Muscle of back (tissue), 3 donors: ENCODE measurements at regions not wholly inside any gene's neighbourhood (a gene's known extent, or its start where the extent isn't known, plus 50 kb on each side); places are given as distances from the start of the nearest gene placed in this dataset.
"Not testable (repeated sequence)": the region's sequence is repeated elsewhere in the genome, so short reads cannot be mapped to it uniquely, and the experiment has no call there.

ENCODE experiments used
- DNase-seq, 3 donors: peaks; one replicate each; pipeline versions ENCODE4 v3.0.0 to v3.0.0-alpha.2; 2013

DNA sequence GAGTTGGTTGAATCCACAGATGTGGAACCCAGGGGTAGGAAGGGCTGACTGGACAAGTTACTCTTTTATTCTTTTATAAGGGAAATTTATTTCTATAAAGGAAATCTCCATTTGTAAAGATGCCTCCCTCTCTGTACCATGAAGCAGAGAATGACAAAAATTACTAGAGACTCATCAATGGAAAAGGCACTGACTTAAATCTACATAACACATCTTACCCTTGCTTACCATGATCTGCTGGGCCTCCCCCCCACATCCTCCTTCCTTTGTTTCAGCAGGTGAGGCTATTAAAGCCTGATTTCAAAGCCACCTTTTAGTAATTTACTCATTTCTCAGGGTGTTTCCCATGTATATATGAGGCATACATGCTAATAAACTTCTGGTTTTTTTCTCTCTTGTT lies 130.2 kb upstream of the HDDC2 start:
- no peak for DNase-seq

DNA sequence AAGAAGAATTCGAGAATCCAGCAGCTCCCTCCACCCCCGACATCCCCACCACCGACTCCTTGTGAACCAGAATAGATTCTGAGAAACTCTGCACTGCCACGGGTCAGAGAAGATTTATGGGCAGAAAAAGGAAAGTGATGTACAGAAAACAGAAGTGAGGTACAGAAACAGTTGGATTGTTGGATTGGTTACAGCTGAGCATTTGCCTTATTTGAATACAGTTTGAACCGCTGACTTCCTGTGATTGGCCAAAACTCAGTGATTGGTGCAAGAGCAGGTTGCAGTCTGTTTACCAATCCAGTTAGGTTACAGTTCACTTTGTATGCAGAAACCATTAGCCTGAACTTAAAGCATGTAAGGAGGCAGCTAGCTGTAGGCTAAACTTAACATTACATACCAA lies 131.2 kb upstream of the HDDC2 start:
- no peak for DNase-seq

DNA sequence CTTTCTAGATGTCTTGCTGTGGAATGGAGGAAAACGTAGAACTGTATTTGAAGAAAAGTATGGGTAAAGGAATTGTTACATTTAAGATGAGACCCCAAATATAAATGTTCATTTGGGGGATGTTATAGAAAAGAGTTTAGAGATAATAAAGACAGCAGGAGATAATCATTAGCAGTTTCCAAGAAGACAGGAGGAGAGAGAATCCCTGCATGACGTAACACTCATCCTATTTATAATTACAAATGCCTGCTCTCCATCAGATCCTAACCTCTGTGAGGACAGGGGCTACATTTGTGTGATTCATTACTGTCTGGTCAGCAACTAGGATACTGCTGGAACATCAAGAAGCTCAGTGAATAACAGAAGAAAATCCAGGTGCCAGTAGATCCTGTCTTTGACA lies 133.0 kb upstream of the HDDC2 start:
- no peak for DNase-seq

DNA sequence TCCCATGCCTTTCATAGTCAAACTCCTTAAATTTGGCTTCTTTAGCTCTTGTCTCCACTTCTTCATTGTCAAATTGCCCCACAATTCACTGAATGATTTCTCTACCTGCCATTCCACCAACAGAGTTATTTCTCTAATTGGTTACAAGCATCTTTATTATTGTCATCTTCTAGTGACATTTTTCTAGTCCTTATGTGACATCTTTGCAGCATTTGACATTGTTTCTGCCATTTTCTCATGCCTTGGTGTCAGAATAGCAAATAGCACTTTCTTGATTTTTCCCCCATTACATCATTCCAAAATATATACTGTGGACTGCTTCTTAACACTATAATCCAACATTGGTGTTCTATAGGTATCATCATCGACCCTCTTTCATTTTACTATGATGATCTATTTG lies 137.7 kb upstream of the HDDC2 start:
- no peak for DNase-seq

DNA sequence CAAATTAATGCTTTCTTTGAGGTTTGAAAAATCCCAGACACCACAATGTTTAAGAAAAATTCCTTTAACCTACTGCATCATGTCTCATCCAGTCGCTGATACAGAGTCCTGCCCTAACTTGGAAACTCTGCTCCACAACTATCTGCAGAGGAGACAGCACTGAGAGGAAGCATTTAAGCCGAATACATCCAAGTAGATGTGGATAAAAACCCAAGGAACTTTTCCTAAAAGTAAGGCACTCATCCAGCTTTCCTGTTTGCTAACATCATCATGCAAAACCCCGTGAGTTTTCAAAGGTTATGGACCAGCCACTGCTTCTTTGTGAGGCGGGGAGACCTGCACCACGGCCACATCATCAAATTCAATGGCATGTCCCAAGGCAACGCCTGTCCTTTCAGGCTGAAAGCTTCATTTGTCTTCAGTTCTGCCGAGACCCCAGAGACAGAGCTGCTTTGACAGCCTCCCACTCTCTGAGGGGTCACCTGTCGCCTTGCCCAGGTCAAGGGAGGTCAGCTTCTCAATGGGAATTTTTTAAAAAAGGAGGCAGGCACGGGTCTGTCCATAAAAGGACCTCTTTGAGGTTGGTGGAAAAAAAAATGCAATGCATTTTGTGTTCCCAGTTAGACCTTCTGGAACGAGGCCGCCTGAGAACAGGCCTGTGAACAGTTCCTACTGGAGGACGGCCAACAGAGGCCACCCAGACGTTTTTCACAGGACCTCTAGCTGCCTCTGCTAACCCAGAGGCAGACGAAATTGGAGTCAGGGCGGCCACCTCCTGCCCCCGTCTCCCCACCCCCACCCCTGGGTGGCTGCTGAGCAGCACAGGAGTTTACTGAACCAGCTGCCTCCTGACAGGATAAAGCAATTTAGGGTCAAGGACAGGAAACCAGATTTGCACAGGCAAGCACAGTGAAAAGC lies 142.5 kb upstream of the HDDC2 start:
- peak; percentile 20 to 55 (median 41) for DNase-seq

DNA sequence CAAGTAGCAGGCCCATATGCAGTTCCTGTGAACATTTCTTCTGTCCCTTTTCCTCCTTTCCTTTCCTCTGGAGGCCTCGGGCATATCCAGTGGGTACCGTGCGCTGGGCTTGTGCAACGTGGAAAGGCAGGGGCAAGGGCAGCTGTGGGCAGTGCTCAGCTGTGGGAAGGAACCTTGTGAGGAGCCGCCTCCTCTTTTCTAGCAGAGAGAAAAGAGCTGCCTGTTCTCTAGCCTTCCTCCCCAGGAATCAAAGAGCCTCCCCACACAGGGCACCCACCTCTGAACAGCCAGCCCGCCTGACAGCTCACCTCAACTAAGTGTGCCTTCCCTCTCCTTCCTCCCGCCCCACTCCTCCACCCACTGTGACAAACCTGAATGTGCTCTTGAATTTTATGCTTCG lies 143.3 kb upstream of the HDDC2 start:
- DNase-seq, result no peak

DNA sequence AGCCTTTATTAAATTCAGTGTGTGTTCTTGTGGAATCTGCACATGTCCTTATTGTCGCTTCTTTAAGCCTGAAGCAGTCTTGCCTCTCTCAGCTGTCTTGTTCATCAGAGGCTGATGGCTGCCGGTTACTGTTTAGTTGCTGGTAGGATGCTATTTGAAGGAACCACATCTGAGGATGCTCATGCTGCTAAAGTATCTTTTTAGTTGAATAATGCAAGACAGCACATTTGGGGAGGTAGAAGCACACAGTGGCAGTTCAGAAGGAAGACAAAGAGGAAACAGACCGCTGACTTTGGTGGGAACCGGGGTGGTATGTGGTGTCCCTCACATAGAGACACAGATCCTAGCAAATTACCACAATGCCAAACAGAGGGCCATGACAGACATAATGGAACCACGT lies 144.2 kb upstream of the HDDC2 start:
- no peak for DNase-seq

DNA sequence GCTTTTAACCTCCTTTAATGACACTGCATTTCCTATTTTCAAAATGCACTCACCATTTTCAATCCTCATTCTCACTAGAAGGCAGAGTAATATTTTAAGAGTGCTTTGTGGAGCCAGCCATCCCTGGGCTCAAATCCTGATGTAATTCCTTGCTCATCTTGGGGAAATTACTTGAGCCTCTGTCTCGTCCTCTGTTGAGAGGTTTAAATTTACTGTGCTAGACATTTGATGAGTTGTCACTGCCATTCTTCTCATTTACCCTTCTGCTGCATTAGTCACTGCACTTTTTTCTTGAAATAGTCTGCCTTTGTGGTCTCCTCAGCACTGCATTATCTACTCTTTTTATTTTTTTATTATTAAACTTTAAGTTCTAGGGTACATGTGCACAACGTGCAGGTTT lies 150.0 kb upstream of the HDDC2 start:
- peak in 1 of 3 donors; percentile 21 for DNase-seq

DNA sequence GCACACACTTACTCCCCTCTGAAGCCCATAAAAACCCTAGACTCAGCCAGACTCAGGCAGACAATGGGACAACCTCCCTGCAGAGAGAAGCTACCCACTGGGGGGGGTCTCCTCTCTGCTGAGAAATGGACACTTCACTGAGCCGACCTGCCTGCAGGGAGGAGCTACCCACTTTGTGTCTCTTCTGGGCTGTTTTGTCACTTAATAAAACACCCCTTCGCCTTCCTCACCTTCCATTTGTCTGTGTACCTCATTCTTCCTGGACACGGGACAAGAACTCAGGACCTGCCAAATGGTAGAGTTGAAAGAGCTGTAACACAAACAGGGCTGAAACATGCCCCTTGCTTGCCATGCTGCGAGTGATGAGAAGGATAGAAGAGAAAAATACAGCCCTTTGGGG lies 151.7 kb upstream of the HDDC2 start:
- no peak for DNase-seq

DNA sequence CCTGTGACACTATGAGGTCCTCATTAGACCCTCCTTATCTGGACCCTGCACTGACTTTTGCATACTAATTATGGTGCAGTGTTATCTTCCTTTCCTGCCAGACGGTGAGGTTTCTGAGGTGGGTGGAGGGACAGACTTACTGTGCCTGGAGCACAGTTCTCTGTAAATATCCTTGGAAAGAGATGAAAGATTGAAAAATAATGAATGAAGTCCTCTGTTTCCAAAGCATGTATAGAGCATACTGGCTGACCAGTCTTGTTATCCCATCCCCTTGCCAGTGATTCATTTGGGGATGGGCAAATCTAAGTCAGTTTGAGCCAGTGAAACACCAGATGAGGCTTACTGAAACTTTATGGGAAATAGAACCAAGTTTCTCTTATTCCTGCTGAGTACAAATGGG lies 152.6 kb upstream of the HDDC2 start:
- DNase-seq, result no peak

DNA sequence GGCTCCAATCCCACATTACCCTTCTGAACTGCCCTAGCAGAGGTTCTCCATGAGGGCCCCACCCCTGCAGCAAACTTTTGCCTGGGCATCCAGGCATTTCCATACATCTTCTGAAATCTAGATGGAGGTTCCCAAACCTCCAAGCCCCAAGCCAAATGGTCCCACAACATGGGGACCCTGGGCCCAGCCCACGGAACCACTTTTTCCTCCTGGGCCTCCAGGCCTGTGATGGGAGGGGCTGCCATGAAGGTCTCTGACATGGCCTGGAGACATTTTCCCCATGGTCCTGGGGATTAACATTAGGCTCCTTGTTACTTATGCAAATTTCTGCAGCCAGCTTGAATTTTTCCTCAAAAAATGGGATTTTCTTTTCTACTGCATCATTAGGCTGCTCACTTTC lies 156.7 kb upstream of the HDDC2 start:
- not testable (repeated sequence) for DNase-seq

DNA sequence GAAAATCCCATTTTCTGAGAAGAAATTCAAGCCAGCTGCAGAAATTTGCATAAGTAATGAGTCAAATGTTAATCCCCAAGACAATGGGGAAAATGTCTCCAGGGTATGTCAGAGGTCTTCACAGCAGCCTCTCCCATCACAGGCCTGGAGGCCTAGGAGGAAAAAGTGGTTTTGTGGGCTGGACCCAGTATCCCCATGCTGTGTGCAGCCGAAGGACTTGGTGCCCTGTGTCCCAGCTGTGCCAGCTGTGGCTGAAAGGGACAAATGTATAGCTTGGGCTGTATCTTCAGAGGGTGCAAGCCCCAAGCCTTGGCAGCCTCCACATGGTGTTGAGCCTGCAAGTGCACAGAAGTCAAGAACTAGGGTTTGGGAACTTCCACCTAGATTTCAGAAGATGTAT lies 163.6 kb upstream of the HDDC2 start:
- not testable (repeated sequence) for DNase-seq

DNA sequence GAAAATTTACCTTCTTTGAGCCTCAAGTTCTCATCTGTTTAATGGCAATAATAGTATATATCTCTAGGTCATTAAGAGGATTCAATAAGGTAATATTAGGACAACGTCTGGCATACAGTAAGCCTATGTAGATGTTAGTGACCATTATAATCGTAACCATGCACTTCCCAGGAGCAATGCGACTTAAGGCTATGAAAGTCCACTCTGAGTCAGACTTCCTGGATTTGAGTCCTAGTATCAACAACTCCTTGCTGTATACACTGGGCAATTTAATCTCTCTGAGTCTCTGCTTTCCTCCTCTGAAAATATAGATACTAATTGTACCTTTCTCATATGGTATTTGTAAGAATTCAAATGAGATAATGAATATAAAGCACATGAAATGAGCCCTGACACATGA lies 168.1 kb upstream of the HDDC2 start:
- no peak for DNase-seq

DNA sequence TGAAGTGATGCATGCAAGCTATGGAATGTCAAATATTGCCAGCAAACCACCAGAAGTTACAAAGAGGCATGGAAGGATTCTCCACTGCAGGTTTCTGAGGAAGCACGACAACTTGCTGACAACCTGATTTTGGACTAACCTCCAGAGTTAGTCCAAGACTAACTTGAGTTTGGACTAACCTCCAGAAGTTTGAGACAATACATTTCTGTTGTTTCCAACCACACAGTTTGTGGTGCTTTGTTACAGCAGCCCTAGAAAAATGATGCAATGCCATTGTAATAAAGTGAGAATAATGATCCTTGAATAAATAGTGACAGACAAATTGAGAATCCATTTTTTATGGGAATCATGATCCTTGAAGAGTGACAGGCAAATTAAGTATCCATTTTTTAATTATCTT lies 169.9 kb upstream of the HDDC2 start:
- no peak for DNase-seq

DNA sequence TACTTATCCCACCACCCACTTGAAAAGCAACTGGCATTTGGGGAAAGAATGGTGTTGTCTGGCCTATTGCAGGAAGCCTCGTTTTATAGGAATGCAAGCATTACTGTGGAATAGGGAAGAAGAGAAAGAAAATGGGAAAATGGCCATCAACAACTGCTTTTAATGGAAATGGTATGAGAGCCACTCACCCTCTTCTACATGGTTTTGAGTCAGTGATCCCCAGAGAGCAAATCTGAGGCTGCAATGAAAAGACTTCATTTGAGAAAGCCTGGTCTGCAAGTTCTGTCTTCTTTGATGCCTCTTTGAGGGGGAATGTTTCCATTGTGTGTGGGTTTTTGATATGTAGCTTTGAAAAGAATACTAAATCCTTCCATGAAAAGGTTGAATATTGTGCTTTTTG lies 172.3 kb upstream of the HDDC2 start:
- peak in 1 of 3 donors; percentile 16 for DNase-seq

DNA sequence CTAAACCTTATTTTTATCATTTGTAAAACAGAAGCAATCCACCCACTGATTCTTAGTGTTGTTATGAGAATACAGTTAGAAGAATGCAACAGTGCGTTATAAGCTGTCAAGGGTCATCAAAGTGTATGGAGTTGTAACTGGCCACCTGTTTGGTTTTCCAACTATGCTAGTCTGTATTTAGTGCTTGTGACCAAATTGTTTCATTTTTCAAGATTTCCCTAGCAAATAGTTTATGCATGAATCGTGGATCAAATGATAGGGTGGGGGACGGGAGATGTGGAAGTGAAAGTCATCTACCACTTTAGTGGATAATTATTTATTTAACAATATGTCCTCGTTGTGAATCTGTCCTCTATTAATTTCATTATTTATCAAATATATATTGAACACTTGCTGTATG lies 175.4 kb upstream of the HDDC2 start:
- DNase-seq, result no peak

DNA sequence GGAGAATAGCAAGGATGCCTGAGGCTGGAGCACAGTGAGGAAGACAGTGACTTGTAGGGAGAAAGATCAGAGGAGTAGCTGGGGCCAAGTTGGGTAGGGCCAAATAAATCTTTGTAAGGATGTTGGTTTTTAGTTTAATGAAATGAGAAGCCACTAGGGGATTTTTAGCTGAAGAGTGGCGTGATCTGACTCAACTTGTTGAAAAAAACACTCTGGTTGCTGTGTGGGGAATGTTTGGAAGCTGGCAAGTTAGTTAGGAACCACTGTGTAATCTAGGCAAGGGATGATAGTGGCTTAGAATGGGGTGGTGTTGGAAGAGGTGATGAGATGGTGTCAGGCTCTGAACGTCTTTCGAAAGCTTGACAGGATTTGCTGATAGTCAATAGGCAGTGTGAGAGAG lies 176.1 kb upstream of the HDDC2 start:
- peak in 1 of 3 donors; percentile 20 for DNase-seq

DNA sequence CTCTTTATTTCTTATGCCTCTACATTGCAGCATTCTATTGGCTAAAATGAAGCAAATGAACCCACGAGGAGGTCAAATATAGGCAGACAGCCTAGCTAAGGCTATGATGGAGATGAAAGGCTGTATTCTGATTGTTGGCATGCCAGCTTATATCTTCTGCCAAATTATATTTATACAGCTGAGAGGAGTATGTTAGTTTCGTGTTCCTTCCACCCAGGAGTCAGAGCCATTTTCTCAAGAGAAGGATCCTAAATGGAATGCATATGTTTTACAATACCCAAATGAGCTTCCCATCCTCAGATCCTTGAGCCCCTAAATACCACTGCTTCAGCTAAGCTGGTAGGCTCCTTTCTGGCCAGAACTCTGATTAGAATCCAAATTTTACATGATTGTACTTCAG lies 178.4 kb upstream of the HDDC2 start:
- DNase-seq, result no peak

DNA sequence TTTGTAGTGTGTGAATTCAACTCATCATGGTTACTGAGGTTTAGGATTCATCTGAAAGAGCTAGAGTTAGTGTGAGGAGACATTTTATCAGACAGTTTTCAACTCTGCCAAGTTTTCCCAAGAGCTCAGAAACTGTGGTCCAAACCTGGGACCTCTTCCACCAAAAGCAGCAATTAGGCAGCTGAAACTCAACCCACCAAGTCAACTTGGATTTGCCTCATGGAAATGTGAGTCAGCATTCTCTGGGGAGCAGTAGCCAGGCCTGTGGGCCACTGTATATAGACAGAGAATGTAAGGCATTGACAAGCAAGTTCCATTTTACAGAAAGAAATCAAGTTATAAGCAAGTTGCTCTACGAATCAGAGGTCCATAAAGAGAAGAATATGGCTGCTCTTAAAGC lies 178.8 kb upstream of the HDDC2 start:
- peak in 1 of 3 donors; percentile 28 for DNase-seq

DNA sequence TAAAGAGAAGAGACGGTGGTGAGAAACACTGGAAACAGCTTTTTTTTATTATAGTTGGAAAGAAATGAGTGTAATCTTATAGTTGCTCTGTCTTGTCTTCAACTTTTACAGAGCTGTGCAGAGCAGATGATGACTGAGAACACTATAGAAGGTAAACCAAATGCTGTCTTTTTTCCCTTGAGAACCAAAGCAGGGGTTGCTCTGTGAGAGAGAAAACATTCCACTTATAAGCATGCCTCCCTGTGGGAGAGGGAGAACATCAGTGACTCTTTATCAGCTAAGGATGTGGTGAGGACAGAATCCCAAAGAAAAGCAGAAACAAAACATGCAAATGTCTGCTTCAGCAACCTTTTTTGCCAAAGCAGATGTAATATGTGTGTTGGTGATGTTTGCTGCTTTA lies 179.3 kb upstream of the HDDC2 start:
- DNase-seq, result peak in 1 of 3 donors; percentile 7

DNA sequence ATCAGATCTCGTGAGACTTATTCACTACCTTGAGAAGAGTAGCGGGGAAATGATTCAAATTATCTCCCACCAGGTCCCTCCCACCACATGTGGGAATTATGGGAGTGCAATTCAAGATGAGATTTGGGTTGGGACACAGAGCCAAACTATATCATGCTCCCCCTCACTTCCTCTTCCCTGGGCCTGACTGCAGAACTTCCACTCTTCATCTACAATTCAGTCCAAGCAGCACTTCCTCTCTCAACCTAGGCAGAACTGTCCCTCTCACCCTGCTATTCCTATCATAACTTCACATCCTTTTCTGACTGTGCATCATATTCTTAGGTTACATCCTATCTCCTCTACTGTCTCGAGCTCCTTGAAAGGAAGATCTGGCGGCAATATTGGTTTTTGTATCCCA lies 184.0 kb upstream of the HDDC2 start:
- DNase-seq, result no peak

DNA sequence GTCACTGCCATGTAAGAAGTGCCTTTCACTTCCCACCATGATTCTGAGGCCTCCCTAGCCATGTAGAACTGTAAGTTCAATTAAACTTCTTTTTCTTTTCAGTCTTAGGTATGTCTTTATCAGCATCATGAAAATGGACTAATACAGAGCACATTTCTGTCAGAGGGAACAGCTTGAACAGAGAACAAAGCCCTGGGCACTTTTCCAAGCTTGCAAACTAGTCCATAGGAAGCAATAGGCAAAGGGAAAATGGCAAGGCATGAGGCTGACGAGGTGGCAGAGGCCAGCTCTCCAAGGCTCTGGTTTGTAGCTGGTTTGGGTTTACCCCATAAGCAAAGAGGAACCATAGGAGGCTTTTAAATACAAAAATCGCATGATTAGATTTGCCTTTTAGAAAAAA lies 185.1 kb upstream of the HDDC2 start:
- peak in 1 of 3 donors; percentile 10 for DNase-seq

DNA sequence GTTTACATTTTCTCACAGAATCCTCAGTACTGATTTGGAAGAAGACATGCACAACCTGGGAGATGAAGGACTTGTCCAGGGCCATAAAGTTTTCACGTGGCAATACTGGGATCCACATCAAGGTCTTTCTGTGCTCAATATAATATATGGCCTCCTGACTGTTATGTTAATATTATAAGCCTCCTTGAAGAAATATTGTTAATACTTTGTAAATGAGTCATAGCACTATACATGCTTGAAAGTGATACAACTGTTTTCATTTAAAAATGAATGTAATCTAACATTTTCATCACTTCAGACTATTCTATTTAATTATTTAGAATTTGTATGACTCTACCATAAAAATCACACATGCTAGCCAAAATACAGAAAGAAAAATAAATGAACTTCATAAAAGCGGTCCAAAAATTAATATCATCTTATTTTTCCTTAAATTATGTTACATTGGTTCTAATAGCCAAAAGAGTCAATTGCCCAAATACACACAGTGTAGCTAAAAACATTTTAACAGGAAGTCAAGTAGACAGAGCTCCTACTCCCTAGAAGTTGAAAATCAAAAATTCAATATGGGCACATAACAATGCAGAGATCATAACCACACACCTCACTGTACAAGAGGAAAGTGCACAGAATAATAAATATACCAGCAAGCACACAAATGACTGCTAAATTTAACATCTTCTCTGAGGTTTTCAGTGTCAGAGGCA lies 188.0 kb upstream of the HDDC2 start:
- DNase-seq, result no peak
